HepG2 (cell line): ENCODE measurements at regions not wholly inside any gene's neighbourhood (a gene's known extent, or its start where the extent isn't known, plus 50 kb on each side); places are given as distances from the start of the nearest gene placed in this dataset.

ENCODE experiments used
- FOXP1 ChIP-seq, 2 experiments: fragments of 450-650 bp in 1 of 2; IDR thresholded peaks; 2 replicates each; pipeline ENCODE4 v1.6.1; 2017 to 2018; ENCODE audit warnings: antibody characterized with exemption in 1 of 2
- IRF2 ChIP-seq: IDR thresholded peaks from 2 replicates; pipeline ENCODE4 v1.6.1; 2018; ENCODE audit warnings: missing genetic modification reagents, missing compliant biosample characterization
- MEIS1 ChIP-seq: sonication (generic); formaldehyde crosslinking; IDR thresholded peaks from 2 replicates; pipeline ENCODE4 v1.9.0; 2021; ENCODE audit warnings: mild to moderate bottlenecking, missing genetic modification reagents, moderate library complexity, borderline replicate concordance
- NFE2L2 ChIP-seq: fragments of 150-350 bp; IDR thresholded peaks from 2 replicates; pipeline ENCODE4 v1.6.1; 2014; ENCODE audit warnings: low read length
- PCBP2 ChIP-seq: fragments of 200-400 bp; formaldehyde crosslinking; optimal IDR thresholded peaks from 2 replicates; pipeline ENCODE3; 2018; ENCODE audit warnings: low read length, low read depth; ENCODE audit not compliant: poor library complexity, severe bottlenecking
- REL ChIP-seq: sonication (generic); formaldehyde crosslinking; conservative IDR thresholded peaks from 2 replicates; pipeline ENCODE4 v1.8.0; 2022; ENCODE audit warnings: mild to moderate bottlenecking, missing genetic modification reagents, moderate library complexity
- USF2 ChIP-seq, 2 experiments: sonication (generic) in 1 of 2; formaldehyde crosslinking in 1 of 2; IDR thresholded peaks; 2 replicates each; pipeline versions ENCODE4 v1.5.1 to v1.6.1; 2011 to 2020; ENCODE audit warnings: borderline replicate concordance in 1 of 2, low read depth in 1 of 2, low read length in 1 of 2, mild to moderate bottlenecking in 1 of 2, missing genetic modification reagents in 1 of 2, moderate library complexity in 1 of 2
- ZBTB33 ChIP-seq: sonication (generic); formaldehyde crosslinking; IDR thresholded peaks from 2 replicates; pipeline ENCODE4 v1.4.0; 2020; ENCODE audit warnings: missing genetic modification reagents
- TF ChIP-seq, protein P1 (sequence below): sonication (generic); formaldehyde crosslinking; IDR thresholded peaks from 2 replicates; pipeline ENCODE4 v1.4.0; 2020; ENCODE audit warnings: mild to moderate bottlenecking, missing genetic modification reagents

DNA sequence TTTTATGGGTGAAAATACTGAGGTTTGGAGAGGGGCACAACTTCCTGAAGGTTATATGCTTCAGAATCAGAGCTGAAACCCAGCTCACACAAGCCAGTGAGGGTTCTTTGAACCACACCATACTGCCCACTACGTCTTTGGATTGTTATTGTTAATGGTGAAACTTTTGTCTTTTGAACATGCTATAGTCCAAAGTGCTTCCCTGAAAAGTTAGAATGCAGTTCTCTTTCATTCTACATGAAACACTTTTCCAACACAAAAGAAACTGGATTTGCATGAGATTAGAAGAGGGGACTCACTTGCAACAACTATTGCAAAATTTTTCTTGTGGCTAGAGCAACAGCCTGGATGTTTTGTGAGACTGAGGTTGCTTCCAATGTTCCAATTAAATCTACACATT, 473.6 kb downstream of the SOX2 start:
- TF ChIP-seq NFE2L2 (no peak), REL (CRISPR knock-in tag) (no peak), ZBTB33 (CRISPR knock-in tag) (no peak), IRF2 (CRISPR knock-in tag) (no peak), USF2 (IDR thresholded peaks at IDR 0.05; ENCODE audit: low read depth, low read length) (no peak), USF2 (CRISPR knock-in tag; IDR thresholded peaks at IDR 0.05; ENCODE audit: borderline replicate concordance) (no peak), FOXP1 (IDR thresholded peaks at IDR 0.05) (no peak), FOXP1 (CRISPR knock-in tag; IDR thresholded peaks at IDR 0.05) (no peak), MEIS1 (CRISPR knock-in tag) (no peak), PCBP2 (no peak)
- TF ChIP-seq, protein P1, sequence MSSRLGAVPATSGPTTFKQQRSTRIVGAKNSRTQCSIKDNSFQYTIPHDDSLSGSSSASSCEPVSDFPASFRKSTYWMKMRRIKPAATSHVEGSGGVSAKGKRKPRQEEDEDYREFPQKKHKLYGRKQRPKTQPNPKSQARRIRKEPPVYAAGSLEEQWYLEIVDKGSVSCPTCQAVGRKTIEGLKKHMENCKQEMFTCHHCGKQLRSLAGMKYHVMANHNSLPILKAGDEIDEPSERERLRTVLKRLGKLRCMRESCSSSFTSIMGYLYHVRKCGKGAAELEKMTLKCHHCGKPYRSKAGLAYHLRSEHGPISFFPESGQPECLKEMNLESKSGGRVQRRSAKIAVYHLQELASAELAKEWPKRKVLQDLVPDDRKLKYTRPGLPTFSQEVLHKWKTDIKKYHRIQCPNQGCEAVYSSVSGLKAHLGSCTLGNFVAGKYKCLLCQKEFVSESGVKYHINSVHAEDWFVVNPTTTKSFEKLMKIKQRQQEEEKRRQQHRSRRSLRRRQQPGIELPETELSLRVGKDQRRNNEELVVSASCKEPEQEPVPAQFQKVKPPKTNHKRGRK (CRISPR knock-in tag), result no peak
